HepG2 (cell line): ENCODE measurements at regions not wholly inside any gene's neighbourhood (a gene's known extent, or its start where the extent isn't known, plus 50 kb on each side); places are given as distances from the start of the nearest gene placed in this dataset.

Experiments used
- ATAC-seq: fragments of 200-7000 bp; cut with Tn5 transposase; 3 replicates; pipeline ENCODE4 v1.9.1; 2020; ENCODE audit warnings: mild to moderate bottlenecking, moderate library complexity
- BruUV-seq: library from RNA; stranded (reverse); fragments of 400-500 nt; replicated peaks from 2 replicates; lab custom pipeline; 2021; lab: Mats Ljungman, UMichigan
- CTCF ChIA-PET: fragments of 300-600 bp; formaldehyde crosslinking; extraction: SDS; loops from one replicate; lab custom pipeline; 2021; ENCODE audit warnings: low total read pairs, inconsistent platforms, low intra/inter-chr PET ratio; lab: Yijun Ruan, JAX
- POLR2A ChIA-PET: fragments of 350-600 bp; sonication (Branson Sonifier 250); formaldehyde crosslinking; loops from one replicate; lab custom pipeline; 2020; ENCODE audit warnings: antibody characterized with exemption, inconsistent platforms; lab: Yijun Ruan, JAX
- DNase-seq: peaks from one replicate; pipeline ENCODE4 v3.0.0-alpha.2; 2015; ENCODE audit warnings: low spot score
- FAIRE-seq: peaks from 3 replicates; lab custom pipeline; 2011; peaks lifted over from hg19 to GRCh38; lab: Jason Lieb, UNC
- H2AFZ ChIP-seq: one replicate; pipeline ENCODE4 v1.6.1; 2011; ENCODE audit warnings: low read length, inconsistent platforms
- H3K27ac ChIP-seq: fragments of 300-600 bp; 3 replicates; pipeline ENCODE4 v1.8.0; 2011; ENCODE audit warnings: mixed run types, mild to moderate bottlenecking, mixed read lengths, low read length, inconsistent platforms; ENCODE audit not compliant: insufficient read depth; ENCODE audit errors: extremely low read length
- H3K27me3 ChIP-seq, 2 experiments: fragments of 200-600 bp in 1 of 2; 2 replicates in 1 of 2; 3 replicates in 1 of 2; pipeline versions ENCODE4 v1.6.0 to v1.8.0; 2011; ENCODE audit warnings: low read length in 2 of 2, mild to moderate bottlenecking in 2 of 2, moderate library complexity in 2 of 2, inconsistent platforms in 1 of 2; ENCODE audit not compliant: insufficient read depth in 2 of 2, control insufficient read depth in 1 of 2
- H3K36me3 ChIP-seq, 2 experiments: fragments of 200-600 bp in 1 of 2; replicated peaks in 1 of 2; 2 replicates in 1 of 2; 3 replicates in 1 of 2; pipeline versions ENCODE4 v1.5.1 to v1.8.0; 2011; ENCODE audit warnings: low read length in 2 of 2, inconsistent platforms in 1 of 2; ENCODE audit not compliant: insufficient read depth in 2 of 2, control insufficient read depth in 1 of 2
- H3K4me1 ChIP-seq: 2 replicates; pipeline ENCODE4 v1.5.1; 2012; ENCODE audit warnings: low read length, inconsistent platforms; ENCODE audit not compliant: insufficient read depth
- H3K4me2 ChIP-seq: 2 replicates; pipeline ENCODE4 v1.6.0; 2011; ENCODE audit warnings: low read depth, low read length, inconsistent platforms
- H3K4me3 ChIP-seq, 3 experiments: fragments of 200-600 bp in 1 of 3; sonication (generic), shearing (Covaris generic) in 1 of 3; replicated peaks in 1 of 3; 2 replicates each; pipeline ENCODE4 v1.5.1; 2011 to 2016; ENCODE audit warnings: low read length in 3 of 3, inconsistent platforms in 2 of 3, low read depth in 2 of 3, mild to moderate bottlenecking in 2 of 3, control low read depth in 1 of 3, mixed read lengths in 1 of 3; ENCODE audit not compliant: insufficient read depth in 1 of 3
- H3K79me2 ChIP-seq: one replicate; pipeline ENCODE4 v1.6.1; 2011; ENCODE audit warnings: low read length, inconsistent platforms; ENCODE audit not compliant: insufficient read depth
- H3K9ac ChIP-seq: 2 replicates; pipeline ENCODE4 v1.6.0; 2011; ENCODE audit warnings: mild to moderate bottlenecking, low read depth, low read length, inconsistent platforms; ENCODE audit not compliant: insufficient read depth
- H3K9me3 ChIP-seq: 2 replicates; pipeline ENCODE4 v1.5.1; 2012; ENCODE audit warnings: mild to moderate bottlenecking, low read length
- H4K20me1 ChIP-seq: 2 replicates; pipeline ENCODE4 v1.6.0; 2011; ENCODE audit warnings: inconsistent platforms, mild to moderate bottlenecking, low read length, moderate library complexity; ENCODE audit not compliant: insufficient read depth
- FOXK1 ChIP-seq: sonication (generic); formaldehyde crosslinking; IDR thresholded peaks from 2 replicates; pipeline ENCODE4 v1.4.0; 2020; ENCODE audit warnings: low read depth, missing genetic modification reagents, borderline replicate concordance
- HOXA3 ChIP-seq: sonication (generic); formaldehyde crosslinking; IDR thresholded peaks from 2 replicates; pipeline ENCODE4 v1.5.0; 2020; ENCODE audit warnings: missing genetic modification reagents
- RXRA ChIP-seq: sonication (generic); formaldehyde crosslinking; IDR thresholded peaks from 2 replicates; pipeline ENCODE4 v1.5.1; 2020; ENCODE audit warnings: missing genetic modification reagents
- ZNF652 ChIP-seq: IDR thresholded peaks from 2 replicates; pipeline ENCODE4 v1.6.1; 2016; ENCODE audit warnings: low read depth, borderline replicate concordance
- WGBS: methylation state at CpG from one replicate; pipeline ENCODE4 v1.1.6; 2017; ENCODE audit warnings: low lambda C conversion rate; 5-methylcytosine and 5-hydroxymethylcytosine counted together
- in situ Hi-C: cut with HindIII; loops from 2 replicates; pipeline ENCODE4 v1.10.0; 2017; ENCODE audit warnings: low pct_unique_long_range_greater_than_20kb; ENCODE audit not compliant: extremely low pct_ligation_motif_present
- intact Hi-C: fragments of 100-400 bp; cut with micrococcal nuclease; formaldehyde crosslinking; loops from one replicate; pipeline ENCODE4 v1.10.0; 2022; ENCODE audit not compliant: unreplicated experiment
- TF ChIP-seq, protein P1 (sequence below): sonication (generic); formaldehyde crosslinking; IDR thresholded peaks from 2 replicates; pipeline ENCODE4 v1.4.0; 2020; ENCODE audit warnings: missing genetic modification reagents
- TF ChIP-seq, protein P2 (sequence below): sonication (generic); formaldehyde crosslinking; IDR thresholded peaks from 2 replicates; pipeline ENCODE4 v1.4.0; 2020; ENCODE audit warnings: missing genetic modification reagents, borderline replicate concordance
- TF ChIP-seq, protein P3 (sequence below): IDR thresholded peaks from 2 replicates; pipeline ENCODE4 v1.6.1; 2016; ENCODE audit warnings: missing biosample characterization, missing genetic modification reagents, low read depth

- H4K20me1 ChIP-seq: no peaks in the 10 kb centered on the region
- TF ChIP-seq, protein P1, sequence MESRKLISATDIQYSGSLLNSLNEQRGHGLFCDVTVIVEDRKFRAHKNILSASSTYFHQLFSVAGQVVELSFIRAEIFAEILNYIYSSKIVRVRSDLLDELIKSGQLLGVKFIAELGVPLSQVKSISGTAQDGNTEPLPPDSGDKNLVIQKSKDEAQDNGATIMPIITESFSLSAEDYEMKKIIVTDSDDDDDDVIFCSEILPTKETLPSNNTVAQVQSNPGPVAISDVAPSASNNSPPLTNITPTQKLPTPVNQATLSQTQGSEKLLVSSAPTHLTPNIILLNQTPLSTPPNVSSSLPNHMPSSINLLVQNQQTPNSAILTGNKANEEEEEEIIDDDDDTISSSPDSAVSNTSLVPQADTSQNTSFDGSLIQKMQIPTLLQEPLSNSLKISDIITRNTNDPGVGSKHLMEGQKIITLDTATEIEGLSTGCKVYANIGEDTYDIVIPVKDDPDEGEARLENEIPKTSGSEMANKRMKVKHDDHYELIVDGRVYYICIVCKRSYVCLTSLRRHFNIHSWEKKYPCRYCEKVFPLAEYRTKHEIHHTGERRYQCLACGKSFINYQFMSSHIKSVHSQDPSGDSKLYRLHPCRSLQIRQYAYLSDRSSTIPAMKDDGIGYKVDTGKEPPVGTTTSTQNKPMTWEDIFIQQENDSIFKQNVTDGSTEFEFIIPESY: no peak
- TF ChIP-seq ZNF652 (no peak), RXRA (no peak), HOXA3 (CRISPR knock-in tag) (no peak), FOXK1 (CRISPR knock-in tag) (no peak)
- TF ChIP-seq, protein P2, sequence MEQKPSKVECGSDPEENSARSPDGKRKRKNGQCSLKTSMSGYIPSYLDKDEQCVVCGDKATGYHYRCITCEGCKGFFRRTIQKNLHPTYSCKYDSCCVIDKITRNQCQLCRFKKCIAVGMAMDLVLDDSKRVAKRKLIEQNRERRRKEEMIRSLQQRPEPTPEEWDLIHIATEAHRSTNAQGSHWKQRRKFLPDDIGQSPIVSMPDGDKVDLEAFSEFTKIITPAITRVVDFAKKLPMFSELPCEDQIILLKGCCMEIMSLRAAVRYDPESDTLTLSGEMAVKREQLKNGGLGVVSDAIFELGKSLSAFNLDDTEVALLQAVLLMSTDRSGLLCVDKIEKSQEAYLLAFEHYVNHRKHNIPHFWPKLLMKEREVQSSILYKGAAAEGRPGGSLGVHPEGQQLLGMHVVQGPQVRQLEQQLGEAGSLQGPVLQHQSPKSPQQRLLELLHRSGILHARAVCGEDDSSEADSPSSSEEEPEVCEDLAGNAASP (CRISPR knock-in tag): no peak
- TF ChIP-seq, protein P3, sequence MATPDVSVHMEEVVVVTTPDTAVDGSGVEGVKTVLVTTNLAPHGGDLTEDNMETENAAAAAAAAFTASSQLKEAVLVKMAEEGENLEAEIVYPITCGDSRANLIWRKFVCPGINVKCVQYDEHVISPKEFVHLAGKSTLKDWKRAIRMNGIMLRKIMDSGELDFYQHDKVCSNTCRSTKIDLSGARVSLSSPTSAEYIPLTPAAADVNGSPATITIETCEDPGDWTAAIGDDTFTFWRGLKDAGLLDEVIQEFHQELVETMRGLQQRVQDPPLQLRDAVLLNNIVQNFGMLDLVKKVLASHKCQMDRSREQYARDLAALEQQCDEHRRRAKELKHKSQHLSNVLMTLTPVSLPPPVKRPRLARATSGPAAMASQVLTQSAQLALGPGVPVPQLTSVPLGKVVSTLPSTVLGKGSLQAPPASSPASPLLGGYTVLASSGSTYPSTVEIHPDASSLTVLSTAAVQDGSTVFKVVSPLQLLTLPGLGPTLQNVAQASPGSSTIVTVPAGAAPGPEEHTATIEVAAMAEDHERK (CRISPR knock-in tag): no peak
- H3K27ac ChIP-seq: no peak overlapping the region
- no TSS peak for BruUV-seq
- H3K9me3 ChIP-seq: no peaks in the 10 kb centered on the region
- no peak for FAIRE-seq
- no peak overlapping the region for H2AFZ ChIP-seq
- ChIA-PET POLR2A (no interaction called here), CTCF (no interaction called here)
- ATAC-seq: no peak
- H3K4me2 ChIP-seq: no peak overlapping the region
- no peaks in the 10 kb centered on the region for H3K36me3 ChIP-seq
- peaks cover 1 to 11% of the 10 kb centered on the region in 2 experiments for H3K27me3 ChIP-seq
- in situ Hi-C loops (no loop called here), intact Hi-C loops (no loop called here)
- H3K4me3 ChIP-seq: no peak overlapping the region
- H3K4me1 ChIP-seq: no peaks in the 10 kb centered on the region
- no peak overlapping the region for H3K9ac ChIP-seq
- H3K79me2 ChIP-seq: no peaks in the 10 kb centered on the region
- 3% methylated on average over 7 of the region's 7 CpGs for WGBS
- DNase-seq: no peak
Measured at GRCh38 chr5:3175416-3175815, 420.2 kb upstream of the IRX1 start.
